DND-41 (cell line): ENCODE measurements at regions not wholly inside any gene's neighbourhood (a gene's known extent, or its start where the extent isn't known, plus 50 kb on each side); places are given as distances from the start of the nearest gene placed in this dataset.

Experiments
- CTCF ChIP-seq: IDR thresholded peaks from 2 replicates; pipeline ENCODE4 v1.5.1; 2012; ENCODE audit warnings: borderline replicate concordance, low read length, moderate library complexity, mild to moderate bottlenecking; ENCODE audit not compliant: poor library complexity, severe bottlenecking; ENCODE audit errors: extremely low read depth
- EZH2 ChIP-seq: IDR thresholded peaks from 3 replicates; pipeline ENCODE4 v1.6.1; 2012; ENCODE audit warnings: borderline replicate concordance, low read depth, mild to moderate bottlenecking, moderate library complexity, low read length, inconsistent platforms; ENCODE audit not compliant: severe bottlenecking

- TF ChIP-seq EZH2 (no peak), CTCF (no peak)
Measured at GRCh38 chr2:47311764-47312490, 57.2 kb upstream of the EPCAM start.
